HEK293T (cell line): ENCODE measurements at regions not wholly inside any gene's neighbourhood (a gene's known extent, or its start where the extent isn't known, plus 50 kb on each side); places are given as distances from the start of the nearest gene placed in this dataset.

Experiments used
- CTCF ChIA-PET: fragments of 350-600 bp; formaldehyde crosslinking; extraction: SDS; loops from one replicate; lab custom pipeline; 2021; ENCODE audit warnings: antibody characterized with exemption, inconsistent platforms; lab: Yijun Ruan, JAX
- POLR2A ChIA-PET: fragments of 350-600 bp; formaldehyde crosslinking; extraction: SDS; loops from one replicate; lab custom pipeline; 2020; ENCODE audit warnings: antibody characterized with exemption, inconsistent platforms; lab: Yijun Ruan, JAX
- DNase-seq: peaks from one replicate; pipeline ENCODE4 v3.0.0; 2012; ENCODE audit warnings: mixed read lengths; ENCODE audit errors: extremely low spot score
- ARNT ChIP-seq: fragments of 450-650 bp; IDR thresholded peaks from 2 replicates; pipeline ENCODE4 v1.6.1; 2017; ENCODE audit warnings: mild to moderate bottlenecking
- BHLHE40 ChIP-seq: fragments of 450-650 bp; IDR thresholded peaks from 2 replicates; pipeline ENCODE4 v1.6.1; 2016; ENCODE audit warnings: mild to moderate bottlenecking, moderate library complexity, borderline replicate concordance
- CTBP1 ChIP-seq: fragments of 450-650 bp; IDR thresholded peaks from 2 replicates; pipeline ENCODE4 v1.6.1; 2016; ENCODE audit warnings: borderline replicate concordance
- ELF4 ChIP-seq: fragments of 450-650 bp; IDR thresholded peaks from 2 replicates; pipeline ENCODE4 v1.6.1; 2017; ENCODE audit warnings: antibody characterized with exemption
- FOXA1 ChIP-seq: fragments of 450-650 bp; IDR thresholded peaks from 2 replicates; pipeline ENCODE4 v1.6.1; 2016; ENCODE audit warnings: mild to moderate bottlenecking
- FOXK2 ChIP-seq: fragments of 450-650 bp; IDR thresholded peaks from 2 replicates; pipeline ENCODE4 v1.6.1; 2016; ENCODE audit warnings: mild to moderate bottlenecking
- FOXM1 ChIP-seq: fragments of 450-650 bp; IDR thresholded peaks from 2 replicates; pipeline ENCODE4 v1.6.1; 2017; ENCODE audit warnings: mild to moderate bottlenecking, borderline replicate concordance
- HDGF ChIP-seq: fragments of 450-650 bp; IDR thresholded peaks from 2 replicates; pipeline ENCODE4 v1.6.1; 2017; ENCODE audit warnings: antibody characterized with exemption, borderline replicate concordance
- L3MBTL2 ChIP-seq: fragments of 450-650 bp; conservative IDR thresholded peaks from 2 replicates; pipeline ENCODE4 v1.6.1; 2016; ENCODE audit warnings: mild to moderate bottlenecking
- LEF1 ChIP-seq: fragments of 450-650 bp; IDR thresholded peaks from 2 replicates; pipeline ENCODE4 v1.6.1; 2017; ENCODE audit warnings: mild to moderate bottlenecking, borderline replicate concordance
- NFRKB ChIP-seq: fragments of 450-650 bp; IDR thresholded peaks from 2 replicates; pipeline ENCODE4 v1.6.1; 2016; ENCODE audit warnings: mild to moderate bottlenecking, moderate library complexity
- PKNOX1 ChIP-seq: fragments of 450-650 bp; IDR thresholded peaks from 2 replicates; pipeline ENCODE4 v1.6.1; 2016
- SP1 ChIP-seq: fragments of 450-650 bp; IDR thresholded peaks from 2 replicates; pipeline ENCODE4 v1.6.1; 2017
- SUZ12 ChIP-seq: fragments of 450-650 bp; IDR thresholded peaks from 2 replicates; pipeline ENCODE4 v1.6.1; 2016; ENCODE audit warnings: mild to moderate bottlenecking
- TARDBP ChIP-seq: fragments of 450-650 bp; IDR thresholded peaks from 2 replicates; pipeline ENCODE4 v1.6.1; 2016
- ZNF384 ChIP-seq: fragments of 450-650 bp; IDR thresholded peaks from 2 replicates; pipeline ENCODE4 v1.6.1; 2016

DNA sequence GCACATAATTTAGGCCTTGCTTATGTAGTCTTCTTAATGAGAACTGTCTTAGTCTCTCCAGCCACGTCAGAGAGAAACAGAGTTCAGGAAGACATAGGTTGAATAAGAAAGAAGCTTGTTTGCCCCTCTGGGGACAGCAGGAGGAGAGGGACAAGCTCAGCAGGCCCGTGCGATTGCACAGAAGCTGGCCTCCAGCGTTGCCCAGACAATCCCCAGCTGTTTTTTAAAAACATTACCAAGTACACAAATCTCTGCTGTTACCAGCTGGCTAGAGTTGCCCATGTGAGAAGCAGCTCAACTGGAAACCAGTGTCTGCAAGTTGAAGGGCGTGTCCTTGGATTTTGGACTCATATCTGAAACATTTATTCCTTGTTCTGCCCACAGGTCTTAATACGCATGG is 232.6 kb downstream of the EFCAB11 start:
- TF ChIP-seq SUZ12 (no peak), SP1 (no peak), FOXA1 (no peak), ARNT (no peak), FOXM1 (no peak), CTBP1 (no peak), ELF4 (no peak), L3MBTL2 (no peak), HDGF (no peak), PKNOX1 (no peak), TARDBP (no peak), NFRKB (no peak)
- no peak for DNase-seq
- POLR2A ChIA-PET = no interaction called here
- CTCF ChIA-PET = interaction anchor here (0.5 kb wide), 1 partner anchor 200 kb away, joined by 4 read pairs; no protein-coding TSS in a partner anchor

- TF ChIP-seq L3MBTL2 = no peak
- TF ChIP-seq HDGF = no peak
- TF ChIP-seq FOXK2 = no peak
- no peak for TF ChIP-seq TARDBP
- no peak for TF ChIP-seq FOXA1
- TF ChIP-seq NFRKB = no peak
- no peak for TF ChIP-seq BHLHE40
- no peak for TF ChIP-seq PKNOX1
- TF ChIP-seq ELF4 = no peak
- no peak for TF ChIP-seq ARNT
- TF ChIP-seq FOXM1 = no peak
- no peak for TF ChIP-seq LEF1
- TF ChIP-seq SUZ12 = no peak
- TF ChIP-seq SP1 = no peak
- DNase-seq = no peak
- ChIA-PET POLR2A (no interaction called here), CTCF (no interaction called here)
Measured at GRCh38 chr14:89720741-89721729, 233.5 kb downstream of the EFCAB11 start.

DNA sequence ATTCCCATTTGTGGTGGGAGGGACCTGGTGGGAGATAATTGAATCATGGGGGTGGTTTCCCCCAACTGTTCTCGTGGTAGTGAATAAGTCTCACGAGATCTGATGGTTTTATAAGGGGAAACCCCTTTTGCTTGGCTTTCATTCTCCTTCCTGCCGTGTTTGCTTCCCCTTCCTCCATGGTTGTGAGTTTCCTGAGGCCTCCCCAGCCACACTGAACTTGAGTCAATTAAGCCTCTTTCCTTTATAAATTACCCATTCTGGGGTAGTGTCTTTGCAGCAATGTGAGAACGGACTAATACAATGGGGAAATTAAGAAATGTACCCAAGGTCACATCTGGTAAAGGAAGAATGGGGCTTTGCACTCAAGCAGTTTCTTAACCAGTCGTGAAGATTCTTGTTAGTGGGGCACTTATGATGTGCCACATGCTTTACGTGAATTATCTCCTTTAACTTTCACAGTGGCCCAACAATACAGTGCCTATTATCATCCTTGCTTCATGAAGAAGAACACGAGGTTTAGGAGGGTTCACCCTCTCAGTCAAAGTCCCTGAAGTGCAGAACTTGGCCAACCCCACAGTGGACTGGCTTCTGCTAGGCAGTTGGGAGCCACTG is 234.3 kb downstream of the EFCAB11 start:
- no peak for DNase-seq
- POLR2A ChIA-PET = no interaction called here
- CTCF ChIA-PET = no interaction called here
- TF ChIP-seq HDGF (no peak), SUZ12 (no peak), ELF4 (no peak), CTBP1 (no peak), SP1 (no peak), L3MBTL2 (no peak), FOXA1 (no peak), BHLHE40 (no peak), NFRKB (no peak), ZNF384 (no peak), FOXK2 (no peak), PKNOX1 (no peak), FOXM1 (no peak), ARNT (no peak), TARDBP (no peak)

DNA sequence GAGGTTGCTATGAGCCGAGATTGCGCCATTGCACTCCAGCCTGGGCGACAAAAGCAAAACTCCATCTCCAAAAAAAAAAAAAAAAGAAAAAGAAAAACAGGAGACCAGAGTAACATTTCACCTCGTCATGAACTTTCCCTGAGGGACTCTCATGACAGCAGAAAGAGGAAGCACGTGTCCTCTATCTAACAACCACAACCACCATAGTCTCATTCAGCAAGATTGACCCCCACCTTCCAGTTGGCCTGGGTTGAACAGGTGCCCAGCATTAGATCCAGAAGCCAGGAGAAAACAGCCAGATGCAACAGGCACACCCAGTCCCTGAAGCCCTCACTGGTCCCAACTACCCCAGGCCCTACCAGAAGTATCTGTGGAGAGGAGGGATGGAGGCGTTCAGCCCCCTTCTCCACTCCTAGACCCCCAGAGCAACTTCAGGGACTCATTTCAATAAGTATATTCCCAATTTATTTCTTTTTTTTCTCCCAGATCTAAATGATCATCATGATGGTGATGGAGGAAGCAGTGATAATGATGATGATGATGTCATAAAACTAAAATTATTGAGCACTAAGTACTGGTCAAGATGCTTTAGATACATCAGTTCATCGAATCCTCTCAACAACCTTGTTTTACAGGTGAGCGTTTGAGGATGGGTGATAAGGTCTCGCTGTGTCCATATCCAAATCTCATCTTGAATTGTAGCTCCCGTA is 235.0 kb downstream of the EFCAB11 start:
- ChIA-PET POLR2A (no interaction called here), CTCF (no interaction called here)
- TF ChIP-seq LEF1 (no peak), FOXK2 (no peak), CTBP1 (no peak), SP1 (no peak), HDGF (no peak), ELF4 (no peak), ZNF384 (no peak), L3MBTL2 (no peak), FOXM1 (no peak), BHLHE40 (no peak), NFRKB (no peak), TARDBP (no peak), PKNOX1 (no peak), FOXA1 (no peak), ARNT (no peak), SUZ12 (no peak)
- no peak for DNase-seq
